RWPE2 (cell line): ENCODE measurements at regions not wholly inside any gene's neighbourhood (a gene's known extent, or its start where the extent isn't known, plus 50 kb on each side); places are given as distances from the start of the nearest gene placed in this dataset.
A peak's percentile ranks its signal among the peaks of the same experiment; 100 is the strongest.

Source experiments
- ATAC-seq: fragments of 200-7000 bp; cut with Tn5 transposase; 3 replicates; pipeline ENCODE4 v1.9.1; 2021; ENCODE audit warnings: low read depth
- DNase-seq: peaks from one replicate; pipeline ENCODE4 v3.0.0-alpha.2; 2020; ENCODE audit warnings: low spot score
- H3K27ac ChIP-seq: fragments of 450-650 bp; 2 replicates; pipeline ENCODE4 v1.5.1; 2017; ENCODE audit warnings: mild to moderate bottlenecking; ENCODE audit not compliant: poor library complexity, severe bottlenecking
- H3K27me3 ChIP-seq: fragments of 250-450 bp; sonication (Bioruptor Pico); 2 replicates; pipeline ENCODE4 v1.5.1; 2021; ENCODE audit warnings: mild to moderate bottlenecking, moderate library complexity; ENCODE audit not compliant: insufficient read depth, poor library complexity, severe bottlenecking
- H3K36me3 ChIP-seq: fragments of 250-450 bp; sonication (Bioruptor Pico); 2 replicates; pipeline ENCODE4 v1.5.1; 2020; ENCODE audit warnings: low read depth, mild to moderate bottlenecking, moderate library complexity
- H3K4me1 ChIP-seq: fragments of 250-450 bp; sonication (Bioruptor Pico); 2 replicates; pipeline ENCODE4 v1.5.1; 2021; ENCODE audit warnings: mild to moderate bottlenecking, moderate library complexity; ENCODE audit not compliant: insufficient read depth, poor library complexity, severe bottlenecking
- H3K4me3 ChIP-seq: fragments of 250-450 bp; sonication (Bioruptor Pico); 2 replicates; pipeline ENCODE4 v1.5.1; 2021; ENCODE audit warnings: mild to moderate bottlenecking, moderate library complexity; ENCODE audit not compliant: severe bottlenecking
- H3K9me3 ChIP-seq: fragments of 250-450 bp; sonication (Bioruptor Pico); 2 replicates; pipeline ENCODE4 v1.5.1; 2021; ENCODE audit warnings: mild to moderate bottlenecking, moderate library complexity; ENCODE audit not compliant: severe bottlenecking
- CTCF ChIP-seq: fragments of 450-650 bp; IDR thresholded peaks from one replicate; pipeline ENCODE4 v1.5.1; 2017; ENCODE audit warnings: mild to moderate bottlenecking, moderate library complexity; ENCODE audit not compliant: poor library complexity, severe bottlenecking

GRCh38 chr10:32205670-32206069 lies 141.3 kb downstream of the EPC1 start:
- ATAC-seq = peak; percentile 62
- no peaks in the 10 kb centered on the region for H3K36me3 ChIP-seq
- no peaks in the 10 kb centered on the region for H3K9me3 ChIP-seq
- no peak for TF ChIP-seq CTCF
- peak overlapping the region; percentile 49 for H3K27ac ChIP-seq
- no peak overlapping the region for H3K4me3 ChIP-seq
- peaks cover 5% of the 10 kb centered on the region for H3K4me1 ChIP-seq
- DNase-seq = no peak
- no peaks in the 10 kb centered on the region for H3K27me3 ChIP-seq

GRCh38 chr10:32204606-32205005 lies 142.4 kb downstream of the EPC1 start:
- Histone ChIP-seq H3K36me3 (no peaks in the 10 kb centered on the region), H3K9me3 (no peaks in the 10 kb centered on the region), H3K27ac (peak overlapping the region; percentile 49), H3K4me1 (peaks cover 5% of the 10 kb centered on the region), H3K4me3 (no peak overlapping the region), H3K27me3 (no peaks in the 10 kb centered on the region)
- DNase-seq = no peak
- TF ChIP-seq CTCF = no peak
- ATAC-seq = no peak

- Histone ChIP-seq H3K27ac (no peak overlapping the region), H3K4me3 (no peak overlapping the region), H3K27me3 (no peaks in the 10 kb centered on the region), H3K36me3 (no peaks in the 10 kb centered on the region), H3K4me1 (no peaks in the 10 kb centered on the region), H3K9me3 (no peaks in the 10 kb centered on the region)
- TF ChIP-seq CTCF = no peak
- ATAC-seq = no peak
- DNase-seq = no peak
Measured at GRCh38 chr10:32199714-32200394, 143.6 kb upstream of the KIF5B start.

- no peak for DNase-seq
- ATAC-seq = no peak
- Histone ChIP-seq H3K9me3 (no peaks in the 10 kb centered on the region), H3K27ac (no peak overlapping the region), H3K4me1 (no peaks in the 10 kb centered on the region), H3K27me3 (no peaks in the 10 kb centered on the region), H3K36me3 (no peaks in the 10 kb centered on the region), H3K4me3 (no peak overlapping the region)
- no peak for TF ChIP-seq CTCF
Measured at GRCh38 chr10:32197423-32197822, 141.2 kb upstream of the KIF5B start.

- TF ChIP-seq CTCF = peak; percentile 82
- H3K36me3 ChIP-seq = no peaks in the 10 kb centered on the region
- no peak for ATAC-seq
- H3K27ac ChIP-seq = no peak overlapping the region
- H3K4me1 ChIP-seq = no peaks in the 10 kb centered on the region
- H3K27me3 ChIP-seq = no peaks in the 10 kb centered on the region
- H3K9me3 ChIP-seq = no peaks in the 10 kb centered on the region
- DNase-seq = no peak
- no peak overlapping the region for H3K4me3 ChIP-seq
Measured at GRCh38 chr10:32190890-32191491, 134.8 kb upstream of the KIF5B start.
